Smooth muscle cell (in vitro differentiated cells): ENCODE measurements at regions not wholly inside any gene's neighbourhood (a gene's known extent, or its start where the extent isn't known, plus 50 kb on each side); places are given as distances from the start of the nearest gene placed in this dataset.

Experiments used
- DNase-seq: peaks from one replicate; lab custom pipeline; 2025; ENCODE audit not compliant: unreplicated experiment; lab: John Stamatoyannopoulos, UW
- H2AFZ ChIP-seq: fragments of 200-600 bp; sonication (generic); 2 replicates; pipeline ENCODE4 v1.6.0; 2016; ENCODE audit warnings: antibody characterized with exemption, low read depth, mild to moderate bottlenecking
- H3F3A ChIP-seq: fragments of 200-600 bp; sonication (generic); 2 replicates; pipeline ENCODE4 v1.6.0; 2017; ENCODE audit warnings: antibody characterized with exemption, low read depth
- H3K27ac ChIP-seq: fragments of 200-600 bp; sonication (generic); 2 replicates; pipeline ENCODE4 v1.5.1; 2016; ENCODE audit warnings: low read depth, mild to moderate bottlenecking
- H3K27me3 ChIP-seq: fragments of 200-600 bp; sonication (generic); 2 replicates; pipeline ENCODE4 v1.6.1; 2016; ENCODE audit warnings: low read depth, mild to moderate bottlenecking
- H3K36me3 ChIP-seq: fragments of 200-600 bp; sonication (generic); 2 replicates; pipeline ENCODE4 v1.5.1; 2016; ENCODE audit warnings: low read depth
- H3K4me1 ChIP-seq: fragments of 200-600 bp; sonication (generic); 2 replicates; pipeline ENCODE4 v1.5.1; 2016; ENCODE audit warnings: low read depth
- H3K4me2 ChIP-seq: fragments of 200-600 bp; sonication (generic); 2 replicates; pipeline ENCODE4 v1.6.0; 2016; ENCODE audit warnings: mild to moderate bottlenecking
- H3K4me3 ChIP-seq: fragments of 200-600 bp; sonication (generic); 2 replicates; pipeline ENCODE4 v1.5.1; 2016; ENCODE audit warnings: mild to moderate bottlenecking
- H3K79me2 ChIP-seq: fragments of 200-600 bp; sonication (generic); 2 replicates; pipeline ENCODE4 v1.6.0; 2016; ENCODE audit warnings: low read depth, mild to moderate bottlenecking
- H3K9ac ChIP-seq: fragments of 200-600 bp; sonication (generic); 2 replicates; pipeline ENCODE4 v1.6.0; 2016; ENCODE audit warnings: low read depth
- H3K9me3 ChIP-seq: fragments of 200-600 bp; sonication (generic); replicated peaks from 2 replicates; pipeline ENCODE4 v1.5.1; 2016; ENCODE audit warnings: low read depth
- H4K20me1 ChIP-seq: fragments of 200-600 bp; sonication (generic); 2 replicates; pipeline ENCODE4 v1.6.0; 2016; ENCODE audit warnings: low read depth
- CTCF ChIP-seq: fragments of 200-600 bp; sonication (generic); IDR thresholded peaks from 2 replicates; pipeline ENCODE4 v1.5.1; 2017; ENCODE audit warnings: borderline replicate concordance, mild to moderate bottlenecking, antibody characterized with exemption; ENCODE audit not compliant: insufficient read depth, poor library complexity, severe bottlenecking
- WGBS: methylation state at CpG from one replicate; pipeline ENCODE4 v1.1.7; 2016; ENCODE audit warnings: low lambda C conversion rate; 5-methylcytosine and 5-hydroxymethylcytosine counted together

DNA sequence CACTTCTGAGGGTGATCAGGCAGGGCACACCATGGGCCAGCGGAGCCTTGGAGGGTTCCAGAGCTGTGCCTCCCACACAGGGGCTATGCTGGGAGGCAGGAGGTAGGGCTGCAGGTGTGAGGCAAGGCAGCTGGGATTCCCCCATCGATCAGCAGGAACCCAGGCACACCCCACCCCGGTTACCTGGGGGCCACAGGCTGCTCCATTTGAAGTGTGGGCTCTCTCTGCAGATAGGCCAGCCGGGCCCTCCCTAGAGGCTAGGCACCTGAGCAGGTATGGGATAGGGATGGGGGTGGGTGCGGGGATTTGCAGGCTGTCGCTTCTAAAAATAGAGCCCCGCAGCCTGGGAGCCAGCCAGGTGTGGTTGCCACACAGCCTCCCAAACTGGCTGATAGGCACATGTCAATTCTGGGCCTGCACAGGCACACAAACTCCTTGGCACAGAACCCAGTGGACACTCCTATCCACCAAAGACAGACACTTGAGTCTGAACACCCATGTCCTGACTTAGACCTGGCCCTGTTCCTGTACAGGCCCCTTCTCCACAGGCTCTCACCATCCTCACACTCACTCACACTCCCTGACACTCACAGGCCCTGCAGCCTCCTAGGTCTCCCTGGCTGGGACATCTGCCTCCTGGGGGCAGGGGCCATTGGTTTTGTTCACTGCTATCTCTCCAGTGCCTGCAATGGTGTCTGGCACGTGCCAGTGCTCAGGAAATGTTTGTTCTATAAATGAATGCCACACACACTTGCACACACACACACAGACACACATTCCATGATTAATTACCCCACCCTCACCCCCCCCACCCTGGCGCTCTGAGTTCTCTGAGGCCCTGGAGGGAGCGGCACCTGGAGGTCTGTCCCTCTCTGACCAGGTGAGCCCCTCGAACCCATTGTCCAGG lies 73.4 kb downstream of the ZFP36L2 start:
- no peak for DNase-seq
- Histone ChIP-seq H3K79me2 (no peaks in the 10 kb centered on the region), H3K4me3 (no peak overlapping the region), H2AFZ (no peak overlapping the region), H3K9ac (no peak overlapping the region), H3K27me3 (no peaks in the 10 kb centered on the region), H3F3A (no peaks in the 10 kb centered on the region), H3K4me2 (no peak overlapping the region), H3K9me3 (no peaks in the 10 kb centered on the region), H3K4me1 (peaks cover 3% of the 10 kb centered on the region), H3K27ac (no peak overlapping the region), H3K36me3 (no peaks in the 10 kb centered on the region), H4K20me1 (no peaks in the 10 kb centered on the region)
- WGBS, result 88% methylated on average over 11 of the region's 11 CpGs
- no peak for TF ChIP-seq CTCF

- Histone ChIP-seq H3K36me3 (no peaks in the 10 kb centered on the region), H3K4me1 (no peaks in the 10 kb centered on the region), H3F3A (no peaks in the 10 kb centered on the region), H4K20me1 (no peaks in the 10 kb centered on the region), H3K27me3 (no peaks in the 10 kb centered on the region), H2AFZ (no peak overlapping the region), H3K79me2 (no peaks in the 10 kb centered on the region), H3K9me3 (no peaks in the 10 kb centered on the region), H3K4me3 (no peak overlapping the region), H3K4me2 (no peak overlapping the region), H3K9ac (no peak overlapping the region), H3K27ac (no peak overlapping the region)
- TF ChIP-seq CTCF, result no peak
- WGBS, result 93% methylated on average over 8 of the region's 8 CpGs
- no peak for DNase-seq
Measured at GRCh38 chr2:43152186-43152585, 74.2 kb downstream of the ZFP36L2 start.

GRCh38 chr2:43149482-43150107 lies 76.8 kb downstream of the ZFP36L2 start:
- 92% methylated on average over 9 of the region's 9 CpGs for WGBS
- no peaks in the 10 kb centered on the region for H3K36me3 ChIP-seq
- H3K4me2 ChIP-seq, result no peak overlapping the region
- H3K27ac ChIP-seq, result no peak overlapping the region
- DNase-seq, result no peak
- H3K27me3 ChIP-seq, result no peaks in the 10 kb centered on the region
- no peak overlapping the region for H3K4me3 ChIP-seq
- H3K9me3 ChIP-seq, result no peaks in the 10 kb centered on the region
- no peak for TF ChIP-seq CTCF
- H3K4me1 ChIP-seq, result peaks cover 5% of the 10 kb centered on the region
- H3K79me2 ChIP-seq, result no peaks in the 10 kb centered on the region
- H2AFZ ChIP-seq, result no peak overlapping the region
- H4K20me1 ChIP-seq, result no peaks in the 10 kb centered on the region
- H3F3A ChIP-seq, result no peaks in the 10 kb centered on the region
- H3K9ac ChIP-seq, result no peak overlapping the region
